Endothelial cell of umbilical vein (primary cell): ENCODE measurements at regions not wholly inside any gene's neighbourhood (a gene's known extent, or its start where the extent isn't known, plus 50 kb on each side); places are given as distances from the start of the nearest gene placed in this dataset.

Source experiments
- JUN ChIP-seq: IDR thresholded peaks from 2 replicates; pipeline ENCODE4 v1.6.1; 2011; ENCODE audit warnings: borderline replicate concordance, low read depth; ENCODE audit not compliant: insufficient read length, insufficient read depth
- POLR2A ChIP-seq: IDR thresholded peaks from 2 replicates; pipeline ENCODE4 v1.6.1; 2012; ENCODE audit warnings: low read depth, mild to moderate bottlenecking, control low read depth, low read length
- POLR2AphosphoS5 ChIP-seq: IDR thresholded peaks from 2 replicates; pipeline ENCODE4 v1.6.1; 2012; ENCODE audit warnings: low read depth, mild to moderate bottlenecking, control low read depth, low read length, moderate library complexity; ENCODE audit not compliant: insufficient read depth
- TF ChIP-seq, protein P1 (sequence below), 2 donors: IDR thresholded peaks; 1 replicate in 1 of 2; 2 replicates in 1 of 2; pipeline ENCODE4 v1.5.1; 2011; ENCODE audit warnings: low read length in 2 of 2, mild to moderate bottlenecking in 2 of 2, moderate library complexity in 2 of 2, control low read depth in 1 of 2, inconsistent platforms in 1 of 2, low read depth in 1 of 2; ENCODE audit not compliant: insufficient read depth in 1 of 2; ENCODE audit errors: extremely low read depth in 1 of 2

DNA sequence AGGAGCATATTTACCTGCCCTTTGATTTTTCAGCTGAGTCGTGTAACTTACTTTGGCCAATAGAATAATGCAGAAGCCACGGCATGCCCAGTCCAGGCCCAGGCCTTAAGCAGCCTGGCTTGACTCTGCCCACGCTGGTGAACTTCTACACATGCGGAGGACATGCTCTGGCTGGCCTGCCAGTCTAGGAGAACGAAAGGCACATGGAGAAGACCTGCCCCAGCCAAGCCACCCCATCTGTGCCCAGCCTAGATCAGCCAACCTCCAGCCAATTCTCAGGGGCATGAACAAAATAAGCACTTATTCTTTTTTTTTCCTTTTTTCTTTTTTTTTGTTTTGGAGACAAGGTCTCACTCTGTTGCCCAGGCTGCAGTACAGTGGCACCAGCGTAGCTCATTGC lies 112.7 kb upstream of the NANOS1 start:
- TF ChIP-seq, protein P1, sequence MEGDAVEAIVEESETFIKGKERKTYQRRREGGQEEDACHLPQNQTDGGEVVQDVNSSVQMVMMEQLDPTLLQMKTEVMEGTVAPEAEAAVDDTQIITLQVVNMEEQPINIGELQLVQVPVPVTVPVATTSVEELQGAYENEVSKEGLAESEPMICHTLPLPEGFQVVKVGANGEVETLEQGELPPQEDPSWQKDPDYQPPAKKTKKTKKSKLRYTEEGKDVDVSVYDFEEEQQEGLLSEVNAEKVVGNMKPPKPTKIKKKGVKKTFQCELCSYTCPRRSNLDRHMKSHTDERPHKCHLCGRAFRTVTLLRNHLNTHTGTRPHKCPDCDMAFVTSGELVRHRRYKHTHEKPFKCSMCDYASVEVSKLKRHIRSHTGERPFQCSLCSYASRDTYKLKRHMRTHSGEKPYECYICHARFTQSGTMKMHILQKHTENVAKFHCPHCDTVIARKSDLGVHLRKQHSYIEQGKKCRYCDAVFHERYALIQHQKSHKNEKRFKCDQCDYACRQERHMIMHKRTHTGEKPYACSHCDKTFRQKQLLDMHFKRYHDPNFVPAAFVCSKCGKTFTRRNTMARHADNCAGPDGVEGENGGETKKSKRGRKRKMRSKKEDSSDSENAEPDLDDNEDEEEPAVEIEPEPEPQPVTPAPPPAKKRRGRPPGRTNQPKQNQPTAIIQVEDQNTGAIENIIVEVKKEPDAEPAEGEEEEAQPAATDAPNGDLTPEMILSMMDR (IDR thresholded peaks at IDR 0.05; ENCODE audit: extremely low read depth in 1 of 2, insufficient read depth in 1 of 2, low read depth in 1 of 2, low read length in 2 of 2) = no peak
- TF ChIP-seq POLR2A (no peak), POLR2AphosphoS5 (no peak), JUN (no peak)
